GM03348 (cell line): ENCODE measurements at regions not wholly inside any gene's neighbourhood (a gene's known extent, or its start where the extent isn't known, plus 50 kb on each side); places are given as distances from the start of the nearest gene placed in this dataset.
"Not testable (repeated sequence)": the region's sequence is repeated elsewhere in the genome, so short reads cannot be mapped to it uniquely, and the experiment has no call there.

Experiments
- DNase-seq: peaks from one replicate; pipeline ENCODE4 v3.0.0; 2012; ENCODE audit warnings: low spot score

DNA sequence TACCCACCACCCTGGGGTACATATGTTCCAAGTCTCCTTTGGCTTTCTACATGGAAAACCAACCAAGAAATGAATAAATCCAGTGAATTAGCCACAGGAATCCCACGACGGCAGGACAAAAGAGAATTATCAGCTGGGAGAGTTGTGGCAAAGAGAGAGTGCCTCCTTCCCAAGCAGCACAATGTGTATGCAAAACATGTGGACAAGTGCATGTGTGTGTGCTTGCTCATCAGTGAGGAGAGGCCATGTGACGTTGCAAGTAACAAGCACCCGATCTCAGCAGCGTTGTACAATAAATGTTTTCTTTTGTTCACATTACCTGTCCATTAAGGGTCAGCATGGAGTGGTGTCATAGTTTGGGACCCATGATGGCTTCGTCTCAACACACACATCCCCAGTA, 50.0 kb upstream of the EMX2 start:
- DNase-seq, result no peak

DNA sequence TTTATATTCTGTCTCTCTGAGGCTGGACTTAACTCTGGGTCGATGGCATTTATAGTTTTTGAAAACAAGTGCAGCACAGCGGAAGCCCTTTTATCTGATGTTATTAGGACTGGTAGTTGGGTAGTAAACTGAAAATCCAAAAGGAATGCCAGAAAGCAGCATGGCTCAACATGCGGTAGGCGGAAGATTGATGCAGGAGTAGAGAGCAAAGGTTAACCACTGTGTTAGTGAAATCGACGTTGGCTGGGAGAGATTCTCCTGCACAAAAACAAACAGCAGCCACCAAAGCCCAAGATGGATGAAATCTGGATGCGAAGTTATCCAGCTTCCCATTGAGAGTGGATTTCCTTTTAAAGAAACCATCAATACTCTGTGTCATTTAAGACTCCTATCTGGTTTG, 54.5 kb upstream of the EMX2 start:
- no peak for DNase-seq

DNA sequence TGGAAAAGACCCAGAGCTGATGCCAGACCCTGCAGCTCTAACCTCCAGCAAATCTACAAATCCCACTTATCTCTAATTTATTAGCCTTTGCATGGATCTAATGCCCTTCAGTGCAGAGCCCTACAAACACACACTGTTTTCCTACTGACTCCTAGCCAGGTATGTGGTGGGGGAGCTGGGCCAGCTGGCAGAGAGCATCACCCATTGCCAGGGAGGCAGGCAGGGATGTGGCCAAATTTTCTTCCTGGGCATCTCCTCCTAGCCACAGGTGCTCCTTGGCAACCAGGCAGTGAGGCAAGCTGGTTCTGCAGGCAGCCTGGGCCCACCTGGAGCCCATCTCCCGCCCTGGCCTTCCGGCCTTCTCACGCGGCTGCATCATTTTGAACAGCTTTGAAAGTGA, 55.9 kb upstream of the EMX2 start:
- no peak for DNase-seq

DNA sequence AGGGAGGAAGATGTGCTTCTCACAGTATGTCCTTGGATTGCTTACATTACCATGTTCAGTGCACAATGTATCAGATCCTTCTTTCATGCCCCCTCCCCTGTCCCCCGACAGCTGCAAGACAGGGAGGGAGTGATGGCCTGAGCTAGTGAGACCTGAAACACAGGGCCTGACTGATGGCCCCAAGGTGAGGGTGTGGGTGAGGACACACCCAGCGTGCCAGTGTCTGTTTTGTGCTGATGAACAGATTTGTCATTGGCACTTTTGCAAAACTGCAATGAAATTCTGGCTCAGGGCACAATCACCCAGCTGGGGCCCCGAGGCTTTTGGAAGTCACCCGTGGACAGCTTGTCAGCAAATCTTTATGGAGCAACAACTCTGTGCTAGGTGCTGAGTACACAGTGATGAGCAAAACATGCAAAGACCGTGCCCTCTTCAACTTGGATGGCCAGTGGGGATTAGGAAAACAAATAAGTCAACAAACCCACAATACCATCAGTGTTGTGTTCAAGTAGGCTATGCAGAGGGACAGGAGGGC, 59.4 kb upstream of the EMX2 start:
- no peak for DNase-seq

DNA sequence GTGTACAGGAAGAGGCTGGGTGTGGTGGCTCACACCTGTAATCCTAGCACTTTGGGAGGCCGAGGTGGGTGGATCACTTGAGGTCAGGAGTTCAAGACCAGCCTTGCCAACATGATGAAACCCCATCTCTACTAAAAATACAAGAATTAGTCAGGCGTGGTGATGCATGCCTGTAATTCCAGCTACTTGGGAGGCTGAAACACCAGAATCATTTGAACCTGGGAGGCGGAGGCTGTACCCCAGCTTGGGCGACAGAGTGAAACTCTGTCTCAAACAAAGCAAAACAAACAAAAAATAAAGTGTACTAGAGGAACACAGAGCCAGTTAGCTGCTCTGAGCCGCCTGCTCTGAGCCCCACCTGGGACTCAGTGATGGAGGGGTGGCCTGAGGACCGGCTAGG, 61.5 kb upstream of the EMX2 start:
- not testable (repeated sequence) for DNase-seq

DNA sequence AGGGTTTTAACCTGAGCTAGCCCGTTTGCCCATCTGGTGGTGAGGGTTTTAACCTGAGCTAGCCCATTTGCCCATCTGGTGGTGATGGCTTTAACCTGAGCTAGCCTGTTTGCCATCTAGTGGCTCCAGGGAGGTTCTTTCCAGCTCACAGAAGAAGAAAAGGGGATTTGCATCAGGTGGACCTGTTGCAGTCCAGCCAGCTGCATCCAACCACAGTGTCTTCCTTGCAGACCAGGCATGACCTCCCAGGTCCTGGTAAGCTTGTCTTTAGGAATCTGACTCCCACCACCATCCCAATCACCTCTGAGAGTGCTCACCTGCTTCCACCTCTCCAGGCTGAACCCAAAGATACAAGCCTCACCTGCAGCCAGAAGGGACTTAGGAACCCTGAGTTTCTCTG, 62.4 kb upstream of the EMX2 start:
- DNase-seq, result no peak

DNA sequence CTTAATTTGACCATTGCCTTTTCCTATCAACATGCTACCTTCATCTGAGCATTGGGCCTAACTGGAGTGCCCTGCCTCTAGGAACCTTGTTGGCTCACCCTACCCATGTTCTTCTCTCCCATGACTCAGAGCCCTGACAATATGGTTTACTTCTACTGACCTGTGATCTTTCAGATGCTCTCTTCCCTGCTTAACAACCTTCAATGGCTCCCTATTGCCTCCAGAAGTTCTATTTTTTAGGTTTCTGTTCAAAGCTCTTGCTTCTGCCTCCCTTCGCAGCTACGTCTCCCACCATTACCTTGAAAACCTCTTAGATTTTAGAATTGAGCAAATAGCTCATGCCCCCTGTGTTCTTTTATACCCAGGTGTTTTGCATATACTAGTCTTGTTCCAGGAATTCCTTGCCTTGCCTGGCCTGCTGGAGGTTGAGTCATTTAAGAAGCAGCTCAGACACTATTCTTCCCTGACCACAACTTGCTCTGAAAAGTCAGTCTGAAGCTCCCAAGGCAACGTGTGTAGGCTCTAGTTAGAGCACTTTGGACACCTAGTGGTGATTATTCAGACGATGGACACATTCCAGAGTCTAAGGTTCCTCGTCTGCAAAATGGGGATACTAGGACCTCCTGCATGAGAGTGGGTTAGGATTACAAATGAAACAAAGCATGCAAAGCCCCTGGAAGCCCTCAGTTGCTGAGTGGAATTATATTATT, 64.4 kb upstream of the EMX2 start:
- peak; percentile 87 for DNase-seq

DNA sequence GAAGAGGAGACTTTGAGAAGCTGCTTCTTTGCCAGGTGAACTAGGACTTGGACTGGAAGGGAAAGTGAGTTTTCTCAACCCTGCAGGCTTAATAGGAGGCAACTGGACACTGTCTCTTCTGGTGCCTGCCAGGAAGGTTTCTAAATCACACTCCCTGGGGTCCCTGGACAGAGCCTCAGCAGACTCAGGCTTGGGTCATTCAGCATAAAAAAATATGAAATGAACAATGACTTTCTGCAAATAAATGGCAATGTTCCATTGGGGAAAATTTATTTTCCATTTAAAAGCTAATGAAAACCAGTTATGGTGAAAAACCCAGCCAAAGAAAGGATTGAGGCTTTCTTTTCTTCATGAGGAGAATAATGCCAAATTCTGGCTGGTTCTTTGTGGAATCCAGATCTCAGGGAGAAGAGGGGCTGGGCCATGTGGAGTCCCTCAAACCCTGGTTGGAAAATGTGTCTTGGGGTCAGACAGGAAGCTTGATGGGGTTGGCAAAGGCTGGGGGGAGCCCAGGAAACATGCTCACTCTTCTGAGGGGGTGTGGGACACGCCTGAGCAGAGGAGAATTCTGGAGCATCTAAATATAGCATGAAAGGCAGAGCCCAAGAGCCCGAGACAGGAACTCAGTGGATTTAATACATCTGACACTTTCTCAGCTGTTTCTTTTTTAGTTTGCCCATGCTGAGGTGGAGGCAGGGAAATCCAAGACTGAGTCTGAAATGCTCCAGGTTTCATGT, 65.2 kb upstream of the EMX2 start:
- peak; percentile 42 for DNase-seq

DNA sequence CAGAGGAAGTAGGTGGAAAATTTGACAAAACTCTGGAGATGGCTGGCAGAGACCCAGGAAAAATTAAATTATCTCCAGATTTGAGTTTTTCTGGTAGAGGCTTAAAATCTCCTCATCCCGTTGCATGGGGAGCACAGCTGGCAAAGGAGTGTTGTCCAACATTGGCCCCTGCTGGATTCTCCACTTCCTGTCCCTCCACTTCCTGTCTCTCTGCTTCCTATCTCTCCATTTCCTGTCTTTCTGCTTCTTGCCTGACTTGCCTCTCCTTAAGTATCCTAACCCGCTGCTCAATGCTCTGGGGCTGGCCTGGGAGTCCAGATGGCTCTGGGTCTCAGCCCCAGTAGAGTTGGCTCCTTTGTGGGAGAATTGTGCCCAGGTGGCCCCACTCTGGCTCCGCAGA, 65.8 kb upstream of the EMX2 start:
- DNase-seq, result peak; percentile 53

DNA sequence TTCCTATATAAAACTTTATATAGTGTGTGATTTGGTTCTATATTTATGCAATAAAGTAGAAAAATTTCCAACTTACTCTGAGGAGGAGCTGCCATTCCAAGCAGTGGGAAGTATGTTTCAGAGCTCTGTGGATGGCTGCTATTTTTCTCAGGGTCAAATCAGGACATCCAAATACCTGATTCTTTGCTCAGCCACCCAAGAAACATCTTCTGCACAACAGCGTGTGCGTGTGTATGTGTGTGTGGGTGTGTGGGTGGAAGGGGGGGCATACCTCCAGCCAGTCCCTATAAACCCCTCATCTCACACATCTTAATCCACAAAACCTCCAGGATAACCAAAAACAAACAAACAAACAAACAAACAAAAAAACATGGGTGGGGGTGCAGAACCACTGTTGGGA, 66.3 kb upstream of the EMX2 start:
- peak; percentile 41 for DNase-seq

DNA sequence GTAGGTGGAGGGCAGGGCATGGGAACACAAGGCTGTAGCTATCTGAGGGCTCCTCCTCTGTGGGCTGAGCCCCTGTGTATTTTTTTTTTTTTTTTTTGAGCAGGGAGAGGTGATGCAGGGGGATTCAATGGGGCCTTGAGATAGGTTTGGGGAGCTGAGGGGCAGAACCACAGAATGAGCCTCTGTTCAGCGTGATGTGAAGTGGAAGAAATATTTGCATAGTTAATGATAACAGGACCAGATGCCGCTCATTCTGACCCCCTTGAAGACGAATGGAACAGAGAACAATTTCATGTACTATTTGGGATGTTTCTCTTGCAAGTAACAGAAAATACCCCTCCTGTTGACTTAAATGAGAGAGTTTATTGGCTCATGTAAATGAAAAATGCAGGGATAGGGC, 69.7 kb upstream of the EMX2 start:
- no peak for DNase-seq

DNA sequence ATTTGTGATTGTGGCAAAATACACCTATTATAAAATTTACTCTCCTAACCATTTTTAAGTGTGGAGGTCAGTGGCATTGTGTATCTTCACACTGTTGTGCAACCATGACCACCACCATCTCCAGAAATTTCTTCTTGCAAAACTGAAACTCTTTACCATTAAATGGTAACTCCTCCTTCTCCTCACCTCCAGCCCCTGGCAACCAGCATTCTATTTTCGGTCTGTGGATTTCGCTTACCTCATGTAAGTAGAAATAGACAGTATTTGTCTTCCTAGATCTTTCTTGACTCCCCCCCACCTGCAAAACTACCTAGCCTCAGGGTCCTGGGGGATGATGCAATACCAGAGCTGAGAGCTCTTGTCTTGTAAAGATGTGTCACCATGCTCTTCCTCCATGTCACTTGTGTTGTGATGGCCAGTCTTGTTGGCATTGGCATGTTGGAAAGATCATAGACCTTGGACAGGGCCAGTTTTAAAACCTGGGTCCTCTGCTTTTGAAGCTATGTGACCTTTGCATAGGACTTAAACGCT, 71.1 kb upstream of the EMX2 start:
- DNase-seq, result no peak

DNA sequence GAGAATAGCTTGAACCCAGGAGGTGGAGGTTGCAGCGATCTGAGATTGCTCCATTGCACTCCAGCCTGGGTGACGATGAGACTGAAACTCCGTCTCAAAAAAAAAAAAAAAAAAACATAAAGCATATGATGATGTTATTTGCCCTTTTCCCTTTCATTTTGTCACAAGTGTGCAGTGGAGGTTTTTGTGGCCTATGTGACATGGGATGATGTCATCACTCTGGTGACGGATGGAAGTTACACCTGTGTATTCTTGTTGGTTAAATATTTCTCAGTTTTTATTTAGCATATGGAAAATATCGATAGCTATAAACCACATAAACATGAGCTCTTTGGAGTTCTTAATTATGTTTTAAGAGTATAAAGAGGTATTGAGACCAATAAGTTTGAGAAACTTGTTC, 71.8 kb upstream of the EMX2 start:
- no peak for DNase-seq

DNA sequence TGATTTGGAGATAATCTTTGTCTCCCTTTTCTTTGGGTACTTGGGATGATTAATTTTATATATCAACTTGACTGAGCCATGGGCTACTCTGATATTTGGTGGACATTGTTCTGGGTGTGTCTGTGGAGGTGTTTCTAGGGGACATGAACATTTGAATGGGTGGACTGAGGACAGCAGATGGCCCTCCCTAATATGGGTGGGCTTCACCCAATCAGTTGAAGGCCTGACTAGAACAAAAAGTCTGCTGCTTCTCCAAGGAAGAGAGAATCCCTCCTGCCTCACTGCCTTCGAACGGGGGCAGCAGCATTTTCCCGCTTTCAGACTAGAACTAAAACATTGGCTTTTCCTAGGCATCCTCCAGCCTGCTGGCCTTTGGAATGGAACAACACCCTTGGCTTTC, 73.9 kb upstream of the EMX2 start:
- no peak for DNase-seq

DNA sequence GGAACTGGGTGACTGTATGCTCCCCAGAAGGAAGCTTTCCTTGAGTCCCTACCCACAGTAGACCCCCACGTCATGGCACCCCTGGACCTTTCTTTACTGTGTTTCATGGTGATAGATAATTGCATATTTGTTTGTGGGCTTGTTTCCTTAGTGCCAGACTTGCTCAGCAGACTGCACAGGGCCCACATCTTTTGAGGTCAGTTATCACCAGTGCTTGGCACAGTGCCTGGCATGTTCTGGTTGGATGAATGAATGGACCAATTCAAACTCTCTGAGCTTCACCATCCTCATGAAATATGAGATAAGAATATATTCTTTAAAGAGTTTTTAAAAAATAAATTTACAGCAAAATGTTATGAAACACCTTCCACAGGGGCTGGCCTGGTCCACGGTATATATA, 78.4 kb upstream of the EMX2 start:
- DNase-seq, result no peak

DNA sequence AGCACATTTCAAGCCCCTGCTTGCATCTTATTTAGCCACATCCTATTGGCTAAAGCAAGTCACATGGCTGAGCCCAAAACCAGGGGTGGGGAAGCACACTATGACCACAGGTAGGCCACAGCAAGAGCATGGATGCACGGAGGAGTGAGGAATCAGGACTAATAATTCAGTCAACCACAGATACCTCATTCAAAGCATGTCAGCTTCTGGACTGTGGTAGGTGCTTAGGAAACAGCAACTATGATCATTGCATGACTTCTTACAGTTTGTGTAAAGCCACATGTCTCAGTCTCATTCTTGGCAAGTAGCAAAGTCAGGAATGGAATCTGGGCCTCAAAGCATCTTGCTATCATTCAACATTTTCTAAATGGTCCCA, 79.0 kb upstream of the EMX2 start:
- DNase-seq, result peak; percentile 44

DNA sequence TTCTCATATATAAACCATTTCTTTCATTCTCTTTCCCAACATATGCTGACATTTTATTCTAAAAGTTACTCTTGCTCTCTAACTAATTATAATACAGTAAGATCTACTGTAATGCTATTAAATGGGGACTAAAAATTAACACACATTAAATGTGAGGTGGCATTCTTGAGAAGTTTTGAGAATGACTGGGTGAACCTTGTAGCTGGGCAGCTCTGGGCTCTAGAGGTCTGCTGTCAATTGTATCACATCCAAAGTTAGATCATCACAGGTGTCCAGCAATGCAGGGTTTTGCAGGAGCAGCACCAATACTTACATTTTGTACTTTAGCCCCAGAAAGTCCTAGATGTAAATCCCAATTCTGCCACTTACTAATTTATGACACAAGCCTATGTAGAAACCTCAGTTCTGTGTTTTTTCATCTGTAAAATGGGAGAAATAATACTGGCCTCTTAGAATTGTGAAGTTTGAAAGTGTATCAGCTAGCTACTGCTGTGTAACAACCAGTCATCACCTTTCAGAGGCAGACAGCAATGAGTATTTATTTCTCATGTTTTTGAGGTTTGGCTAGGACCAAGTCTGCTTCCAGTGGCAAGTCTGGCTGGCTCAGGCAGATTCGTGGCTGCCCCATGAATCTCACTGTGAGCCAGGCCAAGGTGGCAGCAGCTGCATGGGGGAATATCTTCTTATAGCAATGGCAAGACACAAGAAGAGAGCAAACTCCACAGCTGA, 79.6 kb upstream of the EMX2 start:
- DNase-seq, result no peak

DNA sequence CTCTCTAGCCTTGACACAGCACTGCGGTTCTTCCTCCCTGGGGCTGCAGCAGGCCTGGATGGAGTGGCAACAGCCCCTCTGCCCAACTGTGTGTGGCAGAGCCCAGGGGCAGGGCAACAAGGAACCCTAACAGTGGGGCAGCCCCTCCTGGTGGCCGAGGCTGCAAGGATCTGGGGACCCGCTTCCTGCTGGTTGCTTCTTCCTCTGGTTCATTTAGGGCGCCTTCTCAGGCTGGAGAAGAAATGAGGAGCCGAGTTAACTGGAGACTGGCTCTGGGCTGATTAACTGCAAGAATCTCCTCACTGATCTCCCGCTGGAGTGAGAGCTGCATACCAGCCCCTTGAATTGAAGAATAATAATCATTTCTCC, 80.1 kb upstream of the EMX2 start:
- peak; percentile 38 for DNase-seq

DNA sequence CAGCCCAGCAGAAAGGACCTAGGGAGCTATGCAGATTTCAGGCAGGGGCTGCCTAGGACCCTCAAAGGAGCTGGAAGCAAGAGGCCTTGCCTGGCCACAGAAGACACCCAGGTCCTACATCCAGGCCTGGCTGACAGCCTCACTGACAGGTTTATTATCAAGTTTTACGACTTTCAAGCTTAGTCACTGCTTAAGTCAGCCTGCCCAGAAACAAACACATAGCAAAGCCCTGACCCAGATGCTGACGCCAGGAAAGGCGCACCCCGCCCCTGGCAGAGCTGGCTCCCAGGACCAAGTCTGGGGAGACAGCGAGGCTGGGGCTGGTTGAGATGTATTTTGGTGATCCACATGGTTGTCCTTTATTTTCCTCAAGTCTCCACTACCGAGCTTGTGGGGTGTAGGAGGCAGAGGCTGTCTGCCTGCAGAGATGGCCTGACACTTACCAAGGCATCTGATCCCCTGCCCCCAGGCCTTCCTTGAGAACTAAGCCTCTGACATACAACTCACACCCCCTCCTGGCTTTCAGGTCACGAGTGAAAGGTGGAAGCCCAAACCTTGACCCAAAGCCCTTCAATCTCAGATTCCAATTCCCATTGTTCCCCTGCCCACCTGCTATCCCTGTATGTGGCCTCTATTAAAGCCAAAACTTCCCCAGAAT, 80.7 kb upstream of the EMX2 start:
- DNase-seq, result peak; percentile 94

DNA sequence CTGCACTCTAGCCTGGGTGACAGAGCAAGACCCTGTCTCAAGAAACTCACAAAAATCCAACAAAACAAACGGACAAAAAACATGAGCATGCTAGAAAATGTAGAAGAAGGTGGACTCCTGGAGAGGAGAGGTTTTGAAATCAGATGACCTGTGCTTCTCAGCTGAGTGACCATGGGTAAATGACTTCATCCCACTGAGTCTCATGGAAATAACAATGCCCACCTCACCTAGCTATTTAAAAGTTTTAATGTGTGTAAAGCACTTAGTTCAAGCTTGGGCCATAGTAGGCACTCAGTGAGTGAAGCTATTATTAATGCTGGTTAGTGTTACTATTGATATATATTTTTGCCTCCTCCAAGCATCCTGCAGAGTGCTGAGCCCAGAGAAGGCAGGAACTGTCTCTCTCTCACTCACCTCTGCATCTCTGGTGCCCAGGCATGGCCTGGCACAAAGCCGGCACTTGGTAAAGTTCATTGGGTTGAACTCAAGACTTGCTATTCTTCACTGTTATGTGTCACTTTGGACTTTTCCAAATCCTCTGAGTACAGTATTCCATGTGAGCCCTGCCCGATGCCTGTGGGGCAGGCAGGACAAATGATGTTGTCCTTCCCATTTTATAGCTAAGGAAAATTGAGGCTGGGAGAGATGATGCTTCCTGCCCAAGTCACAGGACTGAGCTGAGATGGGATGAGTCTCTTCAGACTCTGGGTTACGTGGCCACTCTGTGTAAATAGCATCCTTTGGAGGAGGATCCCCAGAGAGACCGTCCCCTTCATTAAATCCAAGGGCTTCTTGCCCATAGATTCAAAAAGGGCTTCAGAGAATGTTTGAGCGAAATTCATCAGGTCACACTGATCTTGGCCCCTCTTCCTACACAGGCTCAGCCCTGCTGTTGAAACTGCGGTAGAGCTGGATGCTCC, 81.4 kb upstream of the EMX2 start:
- DNase-seq, result peak; percentile 87

DNA sequence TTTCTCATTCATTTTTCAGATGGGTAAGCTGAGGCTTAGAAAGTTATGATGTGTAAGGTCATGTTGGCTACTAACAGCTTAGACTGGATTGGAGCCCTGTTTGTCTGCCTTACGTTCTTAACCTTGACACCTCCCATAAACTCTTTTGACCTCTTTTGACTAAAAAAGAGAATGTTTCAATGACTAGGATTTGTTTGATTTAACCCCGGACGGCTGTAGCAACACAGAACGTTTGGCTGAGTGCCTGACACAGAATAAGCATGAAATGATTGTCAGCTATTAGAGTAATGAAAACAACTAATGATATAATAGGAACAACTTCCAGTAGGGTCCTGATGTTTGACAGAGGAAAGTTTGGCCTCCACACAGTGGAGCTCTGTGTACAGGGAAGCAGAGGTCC, 83.3 kb upstream of the PDZD8 start:
- DNase-seq, result no peak
